ENCODE measurements at regions not wholly inside any gene's neighbourhood (a gene's known extent, or its start where the extent isn't known, plus 50 kb on each side); places are given as distances from the start of the nearest gene placed in this dataset.
"Not testable (repeated sequence)": the region's sequence is repeated elsewhere in the genome, so short reads cannot be mapped to it uniquely, and the experiment has no call there.

- no peak for DNase-seq (ENCODE audit: extremely low read depth, low read depth)
- TF ChIP-seq CTCF (IDR thresholded peaks at IDR 0.05; ENCODE audit: low read depth, low read length) = no peak
Observed at GRCh38 chr18:1034971-1035370, 130.3 kb downstream of the ADCYAP1 start.

- no peak for TF ChIP-seq CTCF (IDR thresholded peaks at IDR 0.05; ENCODE audit: low read depth, low read length)
Observed at GRCh38 chr18:1036926-1037325, 132.3 kb downstream of the ADCYAP1 start.

GRCh38 chr18:1037776-1038175, 133.1 kb downstream of the ADCYAP1 start:
- no peak for TF ChIP-seq CTCF (IDR thresholded peaks at IDR 0.05; ENCODE audit: low read depth, low read length)
- no peak for DNase-seq (ENCODE audit: extremely low read depth, low read depth)

More at GRCh38 chr18:1036926-1037325, 132.3 kb downstream of the ADCYAP1 start:
- DNase-seq (ENCODE audit: extremely low read depth, low read depth) = no peak

- TF ChIP-seq CTCF (IDR thresholded peaks at IDR 0.05; ENCODE audit: low read depth, low read length) = no peak
- DNase-seq (ENCODE audit: extremely low read depth, low read depth) = no peak
Observed at GRCh38 chr18:1039421-1039820, 134.8 kb downstream of the ADCYAP1 start.

GRCh38 chr18:1043039-1043438, 138.4 kb downstream of the ADCYAP1 start:
- DNase-seq (ENCODE audit: extremely low read depth, low read depth) = not testable (repeated sequence)

GRCh38 chr18:1045658-1046057, 141.0 kb downstream of the ADCYAP1 start:
- DNase-seq (ENCODE audit: extremely low read depth, low read depth) = no peak
- TF ChIP-seq CTCF (IDR thresholded peaks at IDR 0.05; ENCODE audit: low read depth, low read length) = no peak

- no peak for DNase-seq (ENCODE audit: extremely low read depth, low read depth)
- TF ChIP-seq CTCF (IDR thresholded peaks at IDR 0.05; ENCODE audit: low read depth, low read length) = no peak
Observed at GRCh38 chr18:1047406-1047805, 142.7 kb downstream of the ADCYAP1 start.

- TF ChIP-seq CTCF (IDR thresholded peaks at IDR 0.05; ENCODE audit: low read depth, low read length) = no peak
- DNase-seq (ENCODE audit: extremely low read depth, low read depth) = no peak
Observed at GRCh38 chr18:1048032-1048431, 143.4 kb downstream of the ADCYAP1 start.

Data from AG09319 (cell line).